H9 (cell line): ENCODE measurements at regions not wholly inside any gene's neighbourhood (a gene's known extent, or its start where the extent isn't known, plus 50 kb on each side); places are given as distances from the start of the nearest gene placed in this dataset.
A peak's percentile ranks its signal among the peaks of the same experiment; 100 is the strongest.

ENCODE experiments used
- DNase-seq: peaks from one replicate; pipeline ENCODE4 v3.0.0-alpha.2; 2017
- H2AFZ ChIP-seq: one replicate; pipeline ENCODE4 v1.6.1; 2013; ENCODE audit warnings: mild to moderate bottlenecking, low read length, control low read depth, moderate library complexity
- H2AK5ac ChIP-seq: 2 replicates; pipeline ENCODE4 v1.6.1; 2013; ENCODE audit warnings: low read length, control low read depth, mixed read lengths; ENCODE audit not compliant: insufficient read length
- H2BK120ac ChIP-seq: one replicate; pipeline ENCODE4 v1.6.1; 2013; ENCODE audit warnings: low read depth, mild to moderate bottlenecking, low read length, control low read depth, inconsistent platforms; ENCODE audit not compliant: poor library complexity, severe bottlenecking
- H2BK12ac ChIP-seq: 2 replicates; pipeline ENCODE4 v1.6.1; 2013; ENCODE audit warnings: low read length, control low read depth, mixed read lengths, low read depth; ENCODE audit not compliant: insufficient read length
- H2BK15ac ChIP-seq: 2 replicates; pipeline ENCODE4 v1.6.1; 2013; ENCODE audit warnings: low read depth, low read length, control low read depth
- H2BK20ac ChIP-seq: one replicate; pipeline ENCODE4 v1.6.1; 2013; ENCODE audit warnings: low read depth, mild to moderate bottlenecking, low read length, control low read depth, inconsistent platforms; ENCODE audit not compliant: poor library complexity, severe bottlenecking
- H2BK5ac ChIP-seq: 2 replicates; pipeline ENCODE4 v1.6.1; 2013; ENCODE audit warnings: low read length, control low read depth, mixed read lengths; ENCODE audit not compliant: insufficient read length
- H3K14ac ChIP-seq: 2 replicates; pipeline ENCODE4 v1.6.1; 2013; ENCODE audit warnings: low read length, control low read depth; ENCODE audit not compliant: insufficient read depth
- H3K18ac ChIP-seq: 2 replicates; pipeline ENCODE4 v1.6.1; 2013; ENCODE audit warnings: low read depth, mild to moderate bottlenecking, mixed read lengths, low read length, control low read depth; ENCODE audit not compliant: insufficient read length
- H3K23ac ChIP-seq: 2 replicates; pipeline ENCODE4 v1.6.1; 2013; ENCODE audit warnings: low read length, control low read depth, mixed read lengths, low read depth; ENCODE audit not compliant: insufficient read length
- H3K23me2 ChIP-seq: 2 replicates; pipeline ENCODE4 v1.6.1; 2013; ENCODE audit warnings: low read depth, mild to moderate bottlenecking, mixed read lengths, low read length, control low read depth; ENCODE audit not compliant: insufficient read length, poor library complexity, severe bottlenecking
- H3K27ac ChIP-seq: 2 replicates; pipeline ENCODE4 v1.5.1; 2013; ENCODE audit warnings: low read length, control low read depth, mixed read lengths, low read depth; ENCODE audit not compliant: insufficient read length
- H3K27me3 ChIP-seq: 2 replicates; pipeline ENCODE4 v1.6.1; 2013; ENCODE audit warnings: low read length, control low read depth, inconsistent platforms; ENCODE audit not compliant: insufficient read depth
- H3K4ac ChIP-seq: 2 replicates; pipeline ENCODE4 v1.6.1; 2013; ENCODE audit warnings: low read depth, mild to moderate bottlenecking, control low read depth, inconsistent platforms, low read length, moderate library complexity
- H3K4me1 ChIP-seq: 2 replicates; pipeline ENCODE4 v1.6.1; 2013; ENCODE audit warnings: low read length, control low read depth, inconsistent platforms; ENCODE audit not compliant: insufficient read depth
- H3K4me2 ChIP-seq: 2 replicates; pipeline ENCODE4 v1.6.1; 2013; ENCODE audit warnings: low read length, control low read depth, mixed read lengths; ENCODE audit not compliant: insufficient read length, insufficient read depth
- H3K56ac ChIP-seq: 2 replicates; pipeline ENCODE4 v1.6.1; 2013; ENCODE audit warnings: low read depth, mild to moderate bottlenecking, mixed read lengths, low read length, control low read depth; ENCODE audit not compliant: insufficient read length
- H3K79me1 ChIP-seq: 2 replicates; pipeline ENCODE4 v1.6.1; 2013; ENCODE audit warnings: low read depth, mild to moderate bottlenecking, moderate library complexity, low read length, control low read depth, inconsistent platforms; ENCODE audit not compliant: insufficient read depth, poor library complexity, severe bottlenecking
- H3K79me2 ChIP-seq: 2 replicates; pipeline ENCODE4 v1.6.1; 2013; ENCODE audit warnings: low read length, control low read depth, inconsistent platforms; ENCODE audit not compliant: insufficient read depth
- H3K9ac ChIP-seq: 2 replicates; pipeline ENCODE4 v1.6.1; 2013; ENCODE audit warnings: low read length, control low read depth, mixed read lengths; ENCODE audit not compliant: insufficient read length; ENCODE audit errors: extremely low read depth
- H3K9me3 ChIP-seq: one replicate; pipeline ENCODE4 v1.6.1; 2013; ENCODE audit warnings: low read depth, low read length, inconsistent platforms; ENCODE audit not compliant: control insufficient read depth
- H3T11ph ChIP-seq: one replicate; pipeline ENCODE4 v1.6.1; 2013; ENCODE audit warnings: mild to moderate bottlenecking, low read length, control low read depth, inconsistent platforms
- H4K20me1 ChIP-seq: one replicate; pipeline ENCODE4 v1.6.1; 2013; ENCODE audit not compliant: control insufficient read depth, insufficient read length, insufficient read depth
- H4K5ac ChIP-seq: 2 replicates; pipeline ENCODE4 v1.6.1; 2013; ENCODE audit warnings: low read depth, mild to moderate bottlenecking, mixed read lengths, low read length, control low read depth; ENCODE audit not compliant: insufficient read length
- H4K8ac ChIP-seq: replicated peaks from 2 replicates; pipeline ENCODE4 v1.6.1; 2013; ENCODE audit warnings: low read length, control low read depth, mixed read lengths, low read depth; ENCODE audit not compliant: insufficient read length
- H4K91ac ChIP-seq: 2 replicates; pipeline ENCODE4 v1.6.1; 2013; ENCODE audit warnings: low read depth, mild to moderate bottlenecking, moderate library complexity, mixed read lengths, low read length, control low read depth; ENCODE audit not compliant: insufficient read length
- H3K27ac Mint-ChIP-seq, 3 experiments: 2 replicates in 2 of 3; 3 replicates in 1 of 3; pipeline ENCODE4 v1.8.0; 2020 to 2021; ENCODE audit warnings: mixed read lengths in 3 of 3, mild to moderate bottlenecking in 1 of 3, moderate library complexity in 1 of 3
- H3K27me3 Mint-ChIP-seq: 2 replicates; pipeline ENCODE4 v1.8.0; 2021; ENCODE audit warnings: low read depth, mild to moderate bottlenecking, moderate library complexity, mixed read lengths
- H3K36me3 Mint-ChIP-seq, 3 experiments: 2 replicates in 2 of 3; 3 replicates in 1 of 3; pipeline ENCODE4 v1.8.0; 2020 to 2021; ENCODE audit warnings: low read depth in 3 of 3, mixed read lengths in 3 of 3; ENCODE audit not compliant: insufficient read depth in 1 of 3
- H3K4me1 Mint-ChIP-seq, 2 experiments: 2 replicates each; pipeline ENCODE4 v1.8.0; 2020; ENCODE audit warnings: mixed read lengths in 2 of 2
- H3K4me3 Mint-ChIP-seq, 2 experiments: 2 replicates in 1 of 2; 3 replicates in 1 of 2; pipeline ENCODE4 v1.8.0; 2020 to 2021; ENCODE audit warnings: mild to moderate bottlenecking in 2 of 2, mixed read lengths in 2 of 2, moderate library complexity in 1 of 2
- H3K9me3 Mint-ChIP-seq, 2 experiments: 2 replicates in 1 of 2; 3 replicates in 1 of 2; pipeline ENCODE4 v1.8.0; 2020; ENCODE audit warnings: mild to moderate bottlenecking in 2 of 2, mixed read lengths in 2 of 2, moderate library complexity in 1 of 2
- CTCF ChIP-seq: fragments of 200-600 bp; sonication (generic); conservative IDR thresholded peaks from 3 replicates; pipeline ENCODE4 v1.8.0; 2021; ENCODE audit warnings: antibody characterized with exemption, mild to moderate bottlenecking
- WGBS: extraction: QIAGEN DNeasy Blood & Tissue Kit; methylation state at CpG from one replicate; pipeline ENCODE4 v1.1.7; 2013; ENCODE audit warnings: missing lambda C conversion rate, low lambda C conversion rate, mixed read lengths; ENCODE audit not compliant: insufficient read length; ENCODE audit errors: extremely low coverage; 5-methylcytosine and 5-hydroxymethylcytosine counted together

DNA sequence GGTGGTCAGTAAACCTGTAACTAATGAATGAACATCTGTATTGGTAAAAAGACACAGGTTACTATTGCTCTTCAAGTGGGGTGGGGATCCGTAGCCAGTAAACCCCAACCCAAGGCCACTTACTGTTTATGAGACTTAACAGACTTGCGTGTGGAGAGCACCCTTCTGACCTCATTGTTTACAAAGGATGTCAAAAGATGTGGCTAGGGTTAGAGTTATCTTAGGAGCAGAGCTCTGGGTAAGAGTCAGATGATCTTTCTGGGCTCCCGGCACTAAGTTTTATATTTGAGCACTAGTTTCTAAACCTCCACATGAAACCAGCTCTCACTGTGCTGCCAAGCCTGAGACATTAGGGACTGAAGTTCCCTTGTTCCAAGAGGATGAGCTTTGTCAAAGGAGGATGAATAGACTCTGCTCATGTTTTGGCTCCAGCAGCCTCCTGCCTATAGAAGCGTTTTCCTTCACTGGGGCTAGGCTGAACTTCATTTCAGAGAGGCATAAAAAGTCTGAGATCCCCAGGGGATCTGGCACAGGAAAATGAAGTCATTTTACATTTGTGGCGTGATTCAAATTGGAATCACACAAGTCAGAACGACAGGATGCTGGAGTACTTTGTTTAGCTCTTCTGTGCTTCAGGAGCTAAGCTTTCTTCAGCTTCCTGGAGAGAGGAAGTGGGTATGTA lies 403.1 kb upstream of the TRIB2 start:
- Histone ChIP-seq H2BK5ac (no peak overlapping the region), H3K4me1 (peaks cover 9% of the 10 kb centered on the region; the same call in 1 of the 2 replicates), H3K9me3 (no peaks in the 10 kb centered on the region), H3K14ac (no peak overlapping the region), H3K23me2 (no peaks in the 10 kb centered on the region), H2BK15ac (no peak overlapping the region), H3K4me2 (no peak overlapping the region), H2AFZ (no peak overlapping the region), H3K23ac (no peak overlapping the region), H2BK12ac (no peak overlapping the region), H2AK5ac (no peak overlapping the region), H4K8ac (no peak overlapping the region), H3K79me2 (no peaks in the 10 kb centered on the region), H3K27ac (no peak overlapping the region), H3K4ac (no peak overlapping the region), H3K9ac (no peak overlapping the region), H3K56ac (no peak overlapping the region), H3K79me1 (no peaks in the 10 kb centered on the region), H3K18ac (no peak overlapping the region), H4K5ac (no peak overlapping the region), H3T11ph (no peak overlapping the region), H3K27me3 (no peaks in the 10 kb centered on the region), H2BK20ac (no peak overlapping the region), H4K91ac (no peak overlapping the region), H4K20me1 (no peaks in the 10 kb centered on the region), H2BK120ac (no peak overlapping the region)
- WGBS = no CpG with 5 or more reads among the region's 6 CpGs
- H3K27ac Mint-ChIP-seq = peak overlapping the region in 1 of 3 experiments; percentile 89; a peak in 2 of 7 replicates
- TF ChIP-seq CTCF = no peak
- no peak overlapping the region for H3K4me3 Mint-ChIP-seq
- no peak for DNase-seq
- H3K27me3 Mint-ChIP-seq = no peaks in the 10 kb centered on the region; the same call in 1 of the 2 replicates
- no peaks in the 10 kb centered on the region for H3K9me3 Mint-ChIP-seq
- H3K36me3 Mint-ChIP-seq = no peaks in the 10 kb centered on the region
- peaks cover 23 to 35% of the 10 kb centered on the region in 2 experiments for H3K4me1 Mint-ChIP-seq
